ENCODE measurements at regions not wholly inside any gene's neighbourhood (a gene's known extent, or its start where the extent isn't known, plus 50 kb on each side); places are given as distances from the start of the nearest gene placed in this dataset.

- TF ChIP-seq CTCF (conservative IDR thresholded peaks at IDR 0.05): no peak
- H3K27ac ChIP-seq: peak overlapping the region; percentile 16
These were observed 440.7 kb downstream of the NFIB start for GRCh38 chr9:13873203-13873602.

GRCh38 chr9:13868336-13868735 is 445.6 kb downstream of the NFIB start:
- TF ChIP-seq CTCF (conservative IDR thresholded peaks at IDR 0.05): no peak
- H3K27ac ChIP-seq: no peak overlapping the region

- no peak for TF ChIP-seq CTCF (conservative IDR thresholded peaks at IDR 0.05)
- no peak overlapping the region for H3K27ac ChIP-seq
These were observed 448.1 kb downstream of the NFIB start for GRCh38 chr9:13865869-13866268.

GRCh38 chr9:13863112-13863511 is 450.8 kb downstream of the NFIB start:
- TF ChIP-seq CTCF (conservative IDR thresholded peaks at IDR 0.05): no peak
- no peak overlapping the region for H3K27ac ChIP-seq

GRCh38 chr9:13862654-13863053 is 451.3 kb downstream of the NFIB start:
- TF ChIP-seq CTCF (conservative IDR thresholded peaks at IDR 0.05): no peak
- no peak overlapping the region for H3K27ac ChIP-seq

GRCh38 chr9:13860946-13861640 is 452.8 kb downstream of the NFIB start:
- no peak for TF ChIP-seq CTCF (conservative IDR thresholded peaks at IDR 0.05)
- H3K27ac ChIP-seq: no peak overlapping the region

- no peak for TF ChIP-seq CTCF (conservative IDR thresholded peaks at IDR 0.05)
- no peak overlapping the region for H3K27ac ChIP-seq
These were observed 453.9 kb downstream of the NFIB start for GRCh38 chr9:13860019-13860418.
